ENCODE measurements at regions not wholly inside any gene's neighbourhood (a gene's known extent, or its start where the extent isn't known, plus 50 kb on each side); places are given as distances from the start of the nearest gene placed in this dataset.

- Histone ChIP-seq H3K27me3 (replicated peaks in 1 of 2; ENCODE audit: control insufficient read depth in 2 of 2, extremely low read depth in 1 of 2, insufficient read depth in 2 of 2, low read length in 1 of 2) (no peaks in the 10 kb centered on the region), H3K4me1 (ENCODE audit: control insufficient read depth in 1 of 2, extremely low read depth in 1 of 2, insufficient read depth in 2 of 2, low read length in 2 of 2) (no peaks in the 10 kb centered on the region), H3K27ac (ENCODE audit: low read length) (no peak overlapping the region), H3K4me3 (ENCODE audit: control insufficient read depth in 1 of 2, extremely low read depth in 1 of 2, low read length in 1 of 2) (no peak overlapping the region), H3K36me3 (ENCODE audit: control insufficient read depth in 2 of 2, extremely low read depth in 1 of 2, insufficient read depth in 1 of 2, low read length in 1 of 2) (no peaks in the 10 kb centered on the region), H3K9me3 (no peaks in the 10 kb centered on the region)
- Mint-ChIP-seq H3K4me1 (no peaks in the 10 kb centered on the region), H3K36me3 (no peaks in the 10 kb centered on the region), H3K9me3 (peaks cover 0 to 6% (median 0%) of the 10 kb centered on the region in 3 donors), H3K27me3 (peaks cover 0 to 5% of the 10 kb centered on the region in 2 donors), H3K27ac (no peak overlapping the region), H3K4me3 (no peak overlapping the region)
- CTCF ChIA-PET, result no interaction called here
- POLR2A ChIA-PET, result no interaction called here
- 92% methylated on average over 1 of the region's 6 CpGs for WGBS (ENCODE audit: insufficient coverage)
- no peak for DNase-seq
- no peak for ATAC-seq (replicated peaks in 1 of 4)
Observed at GRCh38 chr12:5268424-5269210, 163.3 kb upstream of the NTF3 start.

GRCh38 chr12:5269846-5270245, 162.1 kb upstream of the NTF3 start:
- Histone ChIP-seq H3K36me3 (ENCODE audit: control insufficient read depth in 2 of 2, extremely low read depth in 1 of 2, insufficient read depth in 1 of 2, low read length in 1 of 2) (no peaks in the 10 kb centered on the region), H3K27ac (ENCODE audit: low read length) (no peak overlapping the region), H3K4me1 (ENCODE audit: control insufficient read depth in 1 of 2, extremely low read depth in 1 of 2, insufficient read depth in 2 of 2, low read length in 2 of 2) (no peaks in the 10 kb centered on the region), H3K27me3 (replicated peaks in 1 of 2; ENCODE audit: control insufficient read depth in 2 of 2, extremely low read depth in 1 of 2, insufficient read depth in 2 of 2, low read length in 1 of 2) (no peaks in the 10 kb centered on the region), H3K4me3 (ENCODE audit: control insufficient read depth in 1 of 2, extremely low read depth in 1 of 2, low read length in 1 of 2) (no peak overlapping the region), H3K9me3 (no peaks in the 10 kb centered on the region)
- H3K36me3 Mint-ChIP-seq, result no peaks in the 10 kb centered on the region
- ChIA-PET CTCF (no interaction called here), POLR2A (no interaction called here)
- no peak for ATAC-seq (replicated peaks in 1 of 4)
- WGBS (ENCODE audit: insufficient coverage), result 80% methylated on average over 1 of the region's 3 CpGs
- no peak overlapping the region for H3K27ac Mint-ChIP-seq
- H3K27me3 Mint-ChIP-seq, result peaks cover 0 to 5% of the 10 kb centered on the region in 2 donors
- H3K4me1 Mint-ChIP-seq, result no peaks in the 10 kb centered on the region
- DNase-seq, result no peak
- no peak overlapping the region for H3K4me3 Mint-ChIP-seq
- peaks cover 0 to 6% (median 0%) of the 10 kb centered on the region in 3 donors for H3K9me3 Mint-ChIP-seq

GRCh38 chr12:5272018-5272785, 159.7 kb upstream of the NTF3 start:
- ChIA-PET CTCF (no interaction called here), POLR2A (no interaction called here)
- Histone ChIP-seq H3K9me3 (no peaks in the 10 kb centered on the region), H3K36me3 (ENCODE audit: control insufficient read depth in 2 of 2, extremely low read depth in 1 of 2, insufficient read depth in 1 of 2, low read length in 1 of 2) (no peaks in the 10 kb centered on the region), H3K4me3 (ENCODE audit: control insufficient read depth in 1 of 2, extremely low read depth in 1 of 2, low read length in 1 of 2) (no peak overlapping the region), H3K4me1 (ENCODE audit: control insufficient read depth in 1 of 2, extremely low read depth in 1 of 2, insufficient read depth in 2 of 2, low read length in 2 of 2) (no peaks in the 10 kb centered on the region), H3K27ac (ENCODE audit: low read length) (no peak overlapping the region), H3K27me3 (replicated peaks in 1 of 2; ENCODE audit: control insufficient read depth in 2 of 2, extremely low read depth in 1 of 2, insufficient read depth in 2 of 2, low read length in 1 of 2) (no peaks in the 10 kb centered on the region)
- 82% methylated on average over 5 of the region's 6 CpGs for WGBS (ENCODE audit: insufficient coverage)
- no peaks in the 10 kb centered on the region for H3K36me3 Mint-ChIP-seq
- DNase-seq, result no peak
- ATAC-seq (replicated peaks in 1 of 4), result no peak
- no peak overlapping the region for H3K4me3 Mint-ChIP-seq
- H3K9me3 Mint-ChIP-seq, result no peaks in the 10 kb centered on the region
- H3K4me1 Mint-ChIP-seq, result no peaks in the 10 kb centered on the region
- H3K27me3 Mint-ChIP-seq, result no peaks in the 10 kb centered on the region
- H3K27ac Mint-ChIP-seq, result no peak overlapping the region

DNA sequence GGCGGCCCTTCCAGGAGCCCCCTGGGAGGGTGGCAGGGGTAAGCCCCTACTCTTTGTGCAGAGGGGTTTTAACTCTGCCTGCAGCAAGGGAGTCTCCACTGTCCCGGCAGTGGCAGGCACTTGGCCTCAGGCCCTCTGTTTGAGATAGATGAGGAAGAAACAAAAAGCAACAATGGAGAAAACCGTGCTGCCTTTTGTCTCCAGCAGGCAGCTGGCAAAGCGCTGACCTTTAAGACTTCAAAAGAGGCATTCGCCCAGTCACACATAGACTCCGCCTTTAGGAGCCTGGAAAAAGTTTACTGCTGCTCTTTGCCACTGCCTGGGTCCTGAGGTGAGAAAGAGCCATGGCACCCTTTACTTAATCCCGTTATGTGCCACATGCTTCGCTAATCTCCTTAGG, 158.2 kb upstream of the NTF3 start:
- no peak overlapping the region for H3K4me3 Mint-ChIP-seq
- CTCF ChIA-PET, result no interaction called here
- Histone ChIP-seq H3K27ac (ENCODE audit: low read length) (no peak overlapping the region), H3K4me1 (ENCODE audit: control insufficient read depth in 1 of 2, extremely low read depth in 1 of 2, insufficient read depth in 2 of 2, low read length in 2 of 2) (no peaks in the 10 kb centered on the region), H3K36me3 (ENCODE audit: control insufficient read depth in 2 of 2, extremely low read depth in 1 of 2, insufficient read depth in 1 of 2, low read length in 1 of 2) (no peaks in the 10 kb centered on the region), H3K27me3 (replicated peaks in 1 of 2; ENCODE audit: control insufficient read depth in 2 of 2, extremely low read depth in 1 of 2, insufficient read depth in 2 of 2, low read length in 1 of 2) (no peaks in the 10 kb centered on the region), H3K4me3 (ENCODE audit: control insufficient read depth in 1 of 2, extremely low read depth in 1 of 2, low read length in 1 of 2) (no peak overlapping the region), H3K9me3 (no peaks in the 10 kb centered on the region)
- no peaks in the 10 kb centered on the region for H3K36me3 Mint-ChIP-seq
- POLR2A ChIA-PET, result no interaction called here
- WGBS (ENCODE audit: insufficient coverage), result 84% methylated on average over 8 of the region's 8 CpGs
- H3K27me3 Mint-ChIP-seq, result no peaks in the 10 kb centered on the region
- H3K27ac Mint-ChIP-seq, result no peak overlapping the region
- no peaks in the 10 kb centered on the region for H3K9me3 Mint-ChIP-seq
- ATAC-seq (replicated peaks in 1 of 4), result no peak
- DNase-seq, result no peak
- no peaks in the 10 kb centered on the region for H3K4me1 Mint-ChIP-seq

GRCh38 chr12:5276327-5276880, 155.5 kb upstream of the NTF3 start:
- no peak overlapping the region for H3K27ac ChIP-seq (ENCODE audit: low read length)
- H3K36me3 ChIP-seq (ENCODE audit: control insufficient read depth in 2 of 2, extremely low read depth in 1 of 2, insufficient read depth in 1 of 2, low read length in 1 of 2), result no peaks in the 10 kb centered on the region
- no peak overlapping the region for H3K4me3 Mint-ChIP-seq
- no peaks in the 10 kb centered on the region for H3K9me3 ChIP-seq
- no peaks in the 10 kb centered on the region for H3K4me1 Mint-ChIP-seq
- H3K27me3 Mint-ChIP-seq, result no peaks in the 10 kb centered on the region
- H3K36me3 Mint-ChIP-seq, result no peaks in the 10 kb centered on the region
- ChIA-PET CTCF (no interaction called here), POLR2A (no interaction called here)
- H3K27ac Mint-ChIP-seq, result no peak overlapping the region
- H3K27me3 ChIP-seq (replicated peaks in 1 of 2; ENCODE audit: control insufficient read depth in 2 of 2, extremely low read depth in 1 of 2, insufficient read depth in 2 of 2, low read length in 1 of 2), result no peaks in the 10 kb centered on the region
- ATAC-seq (replicated peaks in 1 of 4) (no peak), DNase-seq (no peak)
- no peaks in the 10 kb centered on the region for H3K9me3 Mint-ChIP-seq
- no peaks in the 10 kb centered on the region for H3K4me1 ChIP-seq (ENCODE audit: control insufficient read depth in 1 of 2, extremely low read depth in 1 of 2, insufficient read depth in 2 of 2, low read length in 2 of 2)
- no peak overlapping the region for H3K4me3 ChIP-seq (ENCODE audit: control insufficient read depth in 1 of 2, extremely low read depth in 1 of 2, low read length in 1 of 2)
- 100% methylated on average over 1 of the region's 4 CpGs for WGBS (ENCODE audit: insufficient coverage)

GRCh38 chr12:5280086-5280485, 151.8 kb upstream of the NTF3 start:
- CTCF ChIA-PET, result no interaction called here
- Mint-ChIP-seq H3K36me3 (no peaks in the 10 kb centered on the region), H3K4me1 (no peaks in the 10 kb centered on the region), H3K27ac (no peak overlapping the region), H3K27me3 (no peaks in the 10 kb centered on the region), H3K4me3 (no peak overlapping the region), H3K9me3 (peaks cover 0 to 5% (median 4%) of the 10 kb centered on the region in 3 donors)
- H3K27me3 ChIP-seq (replicated peaks in 1 of 2; ENCODE audit: control insufficient read depth in 2 of 2, extremely low read depth in 1 of 2, insufficient read depth in 2 of 2, low read length in 1 of 2), result no peaks in the 10 kb centered on the region
- no peaks in the 10 kb centered on the region for H3K36me3 ChIP-seq (ENCODE audit: control insufficient read depth in 2 of 2, extremely low read depth in 1 of 2, insufficient read depth in 1 of 2, low read length in 1 of 2)
- ATAC-seq (replicated peaks in 1 of 4) (no peak), DNase-seq (no peak)
- no peaks in the 10 kb centered on the region for H3K4me1 ChIP-seq (ENCODE audit: control insufficient read depth in 1 of 2, extremely low read depth in 1 of 2, insufficient read depth in 2 of 2, low read length in 2 of 2)
- WGBS (ENCODE audit: insufficient coverage), result 96% methylated on average over 5 of the region's 5 CpGs
- no peak overlapping the region for H3K4me3 ChIP-seq (ENCODE audit: control insufficient read depth in 1 of 2, extremely low read depth in 1 of 2, low read length in 1 of 2)
- H3K9me3 ChIP-seq, result no peaks in the 10 kb centered on the region
- POLR2A ChIA-PET, result no interaction called here
- H3K27ac ChIP-seq (ENCODE audit: low read length), result no peak overlapping the region
